HUES48 (cell line): ENCODE measurements at regions not wholly inside any gene's neighbourhood (a gene's known extent, or its start where the extent isn't known, plus 50 kb on each side); places are given as distances from the start of the nearest gene placed in this dataset.

Experiments used
- H3K27ac ChIP-seq: one replicate; pipeline ENCODE4 v1.7.0; 2013; ENCODE audit warnings: low read depth, low read length, inconsistent platforms
- H3K27me3 ChIP-seq: 2 replicates; pipeline ENCODE4 v1.6.1; 2013; ENCODE audit warnings: mild to moderate bottlenecking, low read length; ENCODE audit not compliant: control insufficient read depth, insufficient read depth
- H3K36me3 ChIP-seq: 2 replicates; pipeline ENCODE4 v1.6.1; 2013; ENCODE audit warnings: low read length; ENCODE audit not compliant: control insufficient read depth, insufficient read depth
- H3K4me1 ChIP-seq: 2 replicates; pipeline ENCODE4 v1.6.1; 2013; ENCODE audit warnings: mild to moderate bottlenecking, low read length; ENCODE audit not compliant: control insufficient read depth, insufficient read depth
- H3K4me3 ChIP-seq: 2 replicates; pipeline ENCODE4 v1.5.1; 2013; ENCODE audit warnings: mild to moderate bottlenecking, low read depth, low read length
- H3K9ac ChIP-seq: 2 replicates; pipeline ENCODE4 v1.6.1; 2013; ENCODE audit warnings: mild to moderate bottlenecking, low read depth, low read length, moderate library complexity
- H3K9me3 ChIP-seq: 2 replicates; pipeline ENCODE4 v1.6.1; 2013; ENCODE audit warnings: low read length; ENCODE audit not compliant: control insufficient read depth, insufficient read depth

DNA sequence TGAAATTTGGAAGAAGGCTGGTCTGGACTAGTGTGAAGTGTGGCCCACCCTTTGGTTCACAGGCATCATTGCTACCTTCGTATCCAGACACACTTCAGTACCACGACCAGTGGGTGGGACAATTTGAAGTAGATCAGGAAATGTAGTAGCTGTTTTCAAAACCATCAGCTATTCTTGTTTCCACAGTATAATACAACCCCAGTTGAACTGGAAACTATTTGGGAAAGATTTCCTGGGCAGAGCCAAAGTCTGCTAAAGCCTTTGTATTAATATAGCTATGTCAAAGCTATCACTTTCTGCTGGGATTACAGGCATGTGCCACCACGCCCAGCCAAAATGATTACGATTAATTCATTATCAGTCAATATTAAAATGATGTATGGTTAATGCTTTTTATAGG is 298.8 kb upstream of the RASGRP1 start:
- Histone ChIP-seq H3K4me3 (no peak overlapping the region), H3K36me3 (no peaks in the 10 kb centered on the region), H3K27ac (no peak overlapping the region), H3K4me1 (peaks cover 2% of the 10 kb centered on the region; the same call in 1 of the 2 replicates), H3K9me3 (no peaks in the 10 kb centered on the region), H3K27me3 (no peaks in the 10 kb centered on the region), H3K9ac (no peak overlapping the region)

DNA sequence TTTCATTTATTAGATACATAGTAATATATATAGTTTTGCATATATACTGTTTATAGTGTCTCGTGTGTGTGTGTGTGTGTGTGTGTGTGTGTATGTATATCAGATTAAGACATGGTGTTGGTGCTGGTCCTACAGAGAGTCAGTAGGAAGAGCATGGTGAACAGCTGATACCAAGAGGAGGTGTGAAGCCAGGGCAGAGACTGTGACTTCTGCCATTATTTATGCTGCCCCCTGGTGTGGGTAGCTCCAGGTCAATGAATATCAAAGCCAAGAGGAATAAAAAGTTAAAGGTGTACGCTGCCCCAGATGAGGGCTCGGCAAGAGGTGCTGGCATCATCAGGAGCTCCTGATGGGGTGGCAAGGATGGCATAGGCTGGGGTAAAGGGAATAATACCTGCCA is 299.5 kb upstream of the RASGRP1 start:
- H3K27me3 ChIP-seq = no peaks in the 10 kb centered on the region

GRCh38 chr15:38864827-38865581 is 300.4 kb upstream of the RASGRP1 start:
- Histone ChIP-seq H3K4me1 (peaks cover 2% of the 10 kb centered on the region; the same call in 1 of the 2 replicates), H3K27ac (no peak overlapping the region), H3K4me3 (no peak overlapping the region), H3K36me3 (no peaks in the 10 kb centered on the region), H3K27me3 (no peaks in the 10 kb centered on the region), H3K9me3 (no peaks in the 10 kb centered on the region), H3K9ac (no peak overlapping the region)

More for the DNA sequence above, 299.5 kb upstream of the RASGRP1 start:
- Histone ChIP-seq H3K4me3 (no peak overlapping the region), H3K9ac (no peak overlapping the region), H3K4me1 (peaks cover 2% of the 10 kb centered on the region; the same call in 1 of the 2 replicates), H3K27ac (no peak overlapping the region), H3K9me3 (no peaks in the 10 kb centered on the region), H3K36me3 (no peaks in the 10 kb centered on the region)

DNA sequence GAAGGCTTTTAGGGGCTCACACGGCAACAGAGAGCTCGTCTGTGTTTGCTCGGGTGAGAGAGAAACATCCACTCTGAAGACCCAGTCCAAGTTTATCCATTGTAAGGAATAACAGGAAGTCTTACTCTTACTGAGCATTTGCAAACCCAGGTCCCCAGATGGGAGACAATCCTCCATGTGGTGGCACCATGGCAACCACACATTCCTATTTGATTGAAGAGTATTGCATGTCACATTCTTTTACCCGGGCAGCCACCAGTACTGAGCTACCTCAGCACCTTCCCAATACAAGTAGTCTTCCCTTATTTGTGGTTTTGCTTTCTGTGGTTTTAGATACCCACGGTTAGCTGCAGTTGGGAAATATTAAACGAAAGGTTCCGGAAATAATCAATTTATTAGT is 302.9 kb upstream of the RASGRP1 start:
- Histone ChIP-seq H3K9me3 (peaks cover 6% of the 10 kb centered on the region), H3K4me1 (peaks cover 2% of the 10 kb centered on the region; the same call in 1 of the 2 replicates), H3K9ac (no peak overlapping the region), H3K27ac (no peak overlapping the region), H3K36me3 (no peaks in the 10 kb centered on the region), H3K4me3 (no peak overlapping the region), H3K27me3 (no peaks in the 10 kb centered on the region)

DNA sequence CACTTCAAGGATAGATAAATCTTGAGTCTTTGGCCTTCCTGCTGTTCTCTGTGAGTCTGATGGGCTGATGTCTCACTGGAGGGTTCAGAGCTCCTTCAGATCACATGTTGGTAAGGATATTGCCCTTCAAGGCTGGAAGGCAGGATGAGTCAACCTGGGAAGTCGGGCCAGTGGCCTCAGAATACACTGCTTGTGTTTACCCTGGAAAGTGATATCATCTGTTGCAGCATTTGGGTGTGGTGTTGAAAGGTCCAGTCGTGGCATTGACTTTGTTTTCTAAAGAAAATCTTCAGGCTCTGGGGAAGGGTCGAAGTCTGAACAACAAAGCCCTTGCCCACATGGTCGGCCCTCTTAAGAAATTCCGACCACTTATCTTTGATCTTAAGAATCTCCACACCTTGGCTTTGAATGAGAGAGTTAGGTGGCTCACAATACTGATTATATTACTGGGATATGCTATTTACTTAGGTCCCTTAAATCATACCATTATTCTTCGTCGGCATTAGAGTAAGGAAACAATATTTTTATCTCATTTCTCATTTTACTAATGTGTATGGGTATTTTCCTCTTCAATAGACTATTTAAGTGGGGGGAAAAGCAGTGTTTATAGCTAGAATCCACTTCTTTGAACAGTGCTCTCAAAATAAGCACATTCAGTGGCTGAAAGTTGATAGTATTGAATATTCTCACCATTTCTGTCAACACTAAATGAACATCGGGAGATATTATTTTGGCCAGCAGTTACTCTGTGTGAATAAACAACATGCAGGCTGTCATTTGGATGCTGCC is 303.9 kb upstream of the RASGRP1 start:
- Histone ChIP-seq H3K27me3 (no peaks in the 10 kb centered on the region), H3K36me3 (no peaks in the 10 kb centered on the region), H3K4me1 (peaks cover 2% of the 10 kb centered on the region; the same call in 1 of the 2 replicates), H3K9ac (no peak overlapping the region), H3K4me3 (no peak overlapping the region), H3K9me3 (peaks cover 6% of the 10 kb centered on the region), H3K27ac (no peak overlapping the region)

GRCh38 chr15:38871638-38872037 is 307.0 kb upstream of the RASGRP1 start:
- Histone ChIP-seq H3K9me3 (peaks cover 6% of the 10 kb centered on the region), H3K4me1 (no peaks in the 10 kb centered on the region), H3K27me3 (no peaks in the 10 kb centered on the region), H3K27ac (no peak overlapping the region), H3K4me3 (no peak overlapping the region), H3K36me3 (no peaks in the 10 kb centered on the region), H3K9ac (no peak overlapping the region)

GRCh38 chr15:38872732-38873131 is 308.1 kb upstream of the RASGRP1 start:
- H3K4me1 ChIP-seq = no peaks in the 10 kb centered on the region
- no peaks in the 10 kb centered on the region for H3K27me3 ChIP-seq
- no peaks in the 10 kb centered on the region for H3K36me3 ChIP-seq
- no peak overlapping the region for H3K9ac ChIP-seq
- H3K27ac ChIP-seq = no peak overlapping the region
- peaks cover 6% of the 10 kb centered on the region for H3K9me3 ChIP-seq
- no peak overlapping the region for H3K4me3 ChIP-seq

GRCh38 chr15:38873158-38873557 is 308.5 kb upstream of the RASGRP1 start:
- H3K9me3 ChIP-seq = peaks cover 6% of the 10 kb centered on the region
- no peak overlapping the region for H3K4me3 ChIP-seq
- H3K9ac ChIP-seq = no peak overlapping the region
- H3K36me3 ChIP-seq = no peaks in the 10 kb centered on the region
- H3K27ac ChIP-seq = no peak overlapping the region
- no peaks in the 10 kb centered on the region for H3K27me3 ChIP-seq
- no peaks in the 10 kb centered on the region for H3K4me1 ChIP-seq

DNA sequence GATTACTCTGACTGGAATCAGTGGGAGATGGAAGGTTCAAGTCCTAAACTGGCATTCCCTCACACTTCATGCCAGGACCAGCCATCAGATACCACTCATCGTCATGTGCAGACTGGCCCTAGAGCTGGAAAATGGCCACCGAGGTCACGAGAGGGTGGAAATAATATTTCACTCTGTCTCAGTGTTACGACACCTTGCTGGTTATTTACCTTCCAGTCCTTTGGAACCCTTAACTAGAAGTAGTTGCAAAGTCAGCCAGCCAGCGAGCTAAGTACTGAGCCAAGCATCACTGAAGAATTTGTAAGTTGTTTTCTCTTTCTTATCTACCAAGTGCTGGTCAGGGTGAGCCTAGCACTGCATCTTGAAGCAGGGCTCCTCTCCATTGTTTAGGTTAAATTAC is 309.9 kb upstream of the RASGRP1 start:
- Histone ChIP-seq H3K36me3 (no peaks in the 10 kb centered on the region), H3K4me1 (no peaks in the 10 kb centered on the region), H3K27me3 (no peaks in the 10 kb centered on the region), H3K9ac (no peak overlapping the region), H3K27ac (no peak overlapping the region), H3K4me3 (no peak overlapping the region), H3K9me3 (peaks cover 6% of the 10 kb centered on the region)

DNA sequence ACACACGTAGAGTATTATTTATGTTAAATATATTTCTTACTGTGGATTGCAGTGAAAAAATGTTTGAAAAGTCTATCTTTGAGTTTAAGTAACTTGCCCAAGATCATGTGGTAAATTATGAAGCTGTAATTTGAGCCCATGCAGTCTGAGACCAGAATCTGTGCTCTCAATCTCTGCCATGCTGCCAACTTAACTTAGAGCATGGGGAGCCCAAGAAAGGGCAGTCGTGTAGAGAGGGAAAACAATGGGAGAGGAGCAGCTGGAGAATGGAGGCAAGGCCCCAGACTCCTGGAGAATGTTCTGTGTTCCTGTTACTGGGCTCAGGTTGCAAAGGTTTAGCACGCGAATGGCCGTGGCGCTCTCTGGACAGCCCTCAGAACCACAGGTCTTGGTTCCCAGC is 311.6 kb upstream of the RASGRP1 start:
- Histone ChIP-seq H3K9ac (no peak overlapping the region), H3K27ac (no peak overlapping the region), H3K4me3 (no peak overlapping the region), H3K36me3 (no peaks in the 10 kb centered on the region), H3K9me3 (no peaks in the 10 kb centered on the region), H3K4me1 (no peaks in the 10 kb centered on the region), H3K27me3 (no peaks in the 10 kb centered on the region)

DNA sequence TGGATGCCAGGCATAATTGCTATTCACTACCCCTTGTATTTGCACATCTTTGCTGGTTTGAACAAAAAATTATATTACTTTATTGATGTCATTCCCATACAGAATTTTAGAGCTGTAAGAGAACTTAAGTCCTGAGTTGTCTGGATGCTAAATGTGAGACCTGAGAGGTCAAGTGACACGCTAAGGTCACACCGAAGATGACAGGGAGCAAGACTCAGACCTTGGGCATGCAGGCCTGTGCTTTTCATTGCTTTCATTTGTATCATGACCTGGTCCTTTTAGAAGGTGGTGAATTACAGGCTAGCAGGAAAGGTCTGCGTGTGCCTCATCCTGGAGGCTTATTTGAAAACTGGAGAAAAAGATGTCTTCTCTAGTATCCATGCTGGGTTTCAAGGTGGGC is 312.0 kb upstream of the RASGRP1 start:
- Histone ChIP-seq H3K27ac (no peak overlapping the region), H3K9ac (no peak overlapping the region), H3K4me3 (no peak overlapping the region), H3K27me3 (no peaks in the 10 kb centered on the region), H3K9me3 (no peaks in the 10 kb centered on the region), H3K36me3 (no peaks in the 10 kb centered on the region), H3K4me1 (no peaks in the 10 kb centered on the region)
